Osteoblast (primary cell): ENCODE measurements at regions not wholly inside any gene's neighbourhood (a gene's known extent, or its start where the extent isn't known, plus 50 kb on each side); places are given as distances from the start of the nearest gene placed in this dataset.
A peak's percentile ranks its signal among the peaks of the same experiment; 100 is the strongest.

ENCODE experiments used
- DNase-seq: peaks from one replicate; pipeline ENCODE4 v3.0.0; 2011; ENCODE audit warnings: low spot score, mixed read lengths; ENCODE audit not compliant: insufficient read length; ENCODE audit errors: missing footprints
- H2AFZ ChIP-seq: 2 replicates; pipeline ENCODE4 v1.6.0; 2011; ENCODE audit warnings: mild to moderate bottlenecking, low read length
- H3K27ac ChIP-seq: 2 replicates; pipeline ENCODE4 v1.5.1; 2011; ENCODE audit warnings: mild to moderate bottlenecking, low read depth, low read length, moderate library complexity
- H3K27me3 ChIP-seq: 2 replicates; pipeline ENCODE4 v1.6.0; 2012; ENCODE audit warnings: mild to moderate bottlenecking, control low read depth, inconsistent platforms, low read length, moderate library complexity; ENCODE audit not compliant: insufficient read depth
- H3K36me3 ChIP-seq: 2 replicates; pipeline ENCODE4 v1.5.1; 2011; ENCODE audit warnings: mild to moderate bottlenecking, low read length, control low read depth, moderate library complexity; ENCODE audit not compliant: insufficient read depth
- H3K4me1 ChIP-seq: 2 replicates; pipeline ENCODE4 v1.5.1; 2011; ENCODE audit warnings: mild to moderate bottlenecking, low read length, control low read depth, moderate library complexity; ENCODE audit not compliant: insufficient read depth
- H3K4me2 ChIP-seq: 2 replicates; pipeline ENCODE4 v1.6.0; 2011; ENCODE audit warnings: mild to moderate bottlenecking, low read length; ENCODE audit not compliant: insufficient read depth
- H3K4me3 ChIP-seq: fragments of 200-600 bp; sonication (generic); 3 replicates; pipeline ENCODE4 v1.5.1; 2012; ENCODE audit warnings: mild to moderate bottlenecking, low read length, inconsistent platforms; ENCODE audit not compliant: insufficient read depth
- H3K79me2 ChIP-seq: 2 replicates; pipeline ENCODE4 v1.6.0; 2012; ENCODE audit warnings: mild to moderate bottlenecking, low read length, control low read depth, inconsistent platforms; ENCODE audit not compliant: insufficient read depth
- H3K9me3 ChIP-seq: 2 replicates; pipeline ENCODE4 v1.5.1; 2011; ENCODE audit warnings: low read depth, low read length, control low read depth
- H4K20me1 ChIP-seq: 2 replicates; pipeline ENCODE4 v1.6.0; 2012; ENCODE audit warnings: mild to moderate bottlenecking, low read length, control low read depth; ENCODE audit not compliant: insufficient read depth
- TF ChIP-seq, protein P1 (sequence below): IDR thresholded peaks from 2 replicates; pipeline ENCODE4 v1.5.1; 2011; ENCODE audit warnings: mild to moderate bottlenecking, low read depth, low read length, moderate library complexity; ENCODE audit errors: extremely low read depth

DNA sequence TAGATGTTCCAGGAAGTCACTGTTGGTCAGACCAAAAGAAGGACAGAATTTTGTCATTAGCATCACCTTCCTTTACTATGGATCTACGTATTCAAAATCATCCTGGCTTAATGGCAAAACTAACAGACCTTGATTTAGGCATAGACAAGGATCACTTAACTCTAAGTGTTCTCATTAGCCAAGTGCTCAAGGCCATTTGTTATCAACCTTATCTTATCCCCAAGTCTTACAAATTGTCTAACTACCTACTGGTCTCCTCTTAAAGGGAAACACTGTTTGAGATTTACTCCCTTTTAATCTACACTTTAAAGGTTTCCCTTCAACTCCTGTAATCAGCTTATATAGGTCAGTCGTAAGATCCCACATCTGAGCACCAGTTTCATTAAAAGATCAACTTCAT, 1197.5 kb upstream of the C9orf72 start:
- TF ChIP-seq, protein P1, sequence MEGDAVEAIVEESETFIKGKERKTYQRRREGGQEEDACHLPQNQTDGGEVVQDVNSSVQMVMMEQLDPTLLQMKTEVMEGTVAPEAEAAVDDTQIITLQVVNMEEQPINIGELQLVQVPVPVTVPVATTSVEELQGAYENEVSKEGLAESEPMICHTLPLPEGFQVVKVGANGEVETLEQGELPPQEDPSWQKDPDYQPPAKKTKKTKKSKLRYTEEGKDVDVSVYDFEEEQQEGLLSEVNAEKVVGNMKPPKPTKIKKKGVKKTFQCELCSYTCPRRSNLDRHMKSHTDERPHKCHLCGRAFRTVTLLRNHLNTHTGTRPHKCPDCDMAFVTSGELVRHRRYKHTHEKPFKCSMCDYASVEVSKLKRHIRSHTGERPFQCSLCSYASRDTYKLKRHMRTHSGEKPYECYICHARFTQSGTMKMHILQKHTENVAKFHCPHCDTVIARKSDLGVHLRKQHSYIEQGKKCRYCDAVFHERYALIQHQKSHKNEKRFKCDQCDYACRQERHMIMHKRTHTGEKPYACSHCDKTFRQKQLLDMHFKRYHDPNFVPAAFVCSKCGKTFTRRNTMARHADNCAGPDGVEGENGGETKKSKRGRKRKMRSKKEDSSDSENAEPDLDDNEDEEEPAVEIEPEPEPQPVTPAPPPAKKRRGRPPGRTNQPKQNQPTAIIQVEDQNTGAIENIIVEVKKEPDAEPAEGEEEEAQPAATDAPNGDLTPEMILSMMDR: no peak
- Histone ChIP-seq H3K27ac (no peak overlapping the region), H4K20me1 (no peaks in the 10 kb centered on the region), H3K4me3 (no peak overlapping the region), H3K9me3 (no peaks in the 10 kb centered on the region), H2AFZ (no peak overlapping the region), H3K4me2 (no peak overlapping the region), H3K27me3 (no peaks in the 10 kb centered on the region), H3K4me1 (no peaks in the 10 kb centered on the region), H3K79me2 (no peaks in the 10 kb centered on the region), H3K36me3 (no peaks in the 10 kb centered on the region)
- DNase-seq: no peak

DNA sequence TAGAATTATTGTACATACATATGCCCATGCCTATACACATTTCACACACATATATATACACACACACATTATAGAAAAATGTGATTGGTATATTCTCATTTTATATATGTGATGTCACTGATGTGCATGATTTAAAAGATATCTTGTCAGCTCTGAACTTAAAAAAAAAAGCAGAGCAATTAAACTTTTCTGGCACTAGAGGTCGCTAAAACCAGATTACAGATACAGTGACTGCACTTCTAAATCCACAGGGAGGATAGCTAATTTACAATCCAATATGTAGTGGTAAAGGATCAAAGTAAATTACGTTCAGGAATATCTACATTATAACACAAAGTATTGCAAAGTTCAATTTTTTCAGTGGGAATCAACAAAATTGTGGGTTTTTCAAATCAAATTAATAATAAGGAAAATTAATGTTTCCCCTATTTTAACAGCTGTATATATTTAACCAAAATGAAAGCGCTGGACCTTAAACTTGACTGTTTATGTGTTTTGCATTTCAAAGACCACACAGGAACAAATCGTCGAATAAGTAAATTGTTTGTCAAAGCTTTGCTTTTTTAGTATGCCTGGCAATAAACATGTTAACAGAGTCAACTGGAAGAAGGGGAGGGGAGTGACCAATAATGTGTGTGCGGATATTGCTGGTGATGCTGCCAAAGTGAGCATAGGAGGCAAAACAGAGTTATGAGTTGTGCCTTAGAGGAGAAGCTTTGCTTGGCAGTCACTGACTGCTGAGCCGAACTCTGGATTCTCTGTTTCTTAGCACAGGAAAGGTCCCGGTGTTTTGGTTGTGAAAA, 1201.4 kb upstream of the C9orf72 start:
- H3K4me3 ChIP-seq: no peak overlapping the region
- no peaks in the 10 kb centered on the region for H3K4me1 ChIP-seq
- H3K27ac ChIP-seq: no peak overlapping the region
- TF ChIP-seq, protein P1: peak; percentile 31
- no peaks in the 10 kb centered on the region for H3K79me2 ChIP-seq
- H3K4me2 ChIP-seq: no peak overlapping the region
- no peaks in the 10 kb centered on the region for H3K36me3 ChIP-seq
- no peaks in the 10 kb centered on the region for H3K9me3 ChIP-seq
- no peak overlapping the region for H2AFZ ChIP-seq
- no peaks in the 10 kb centered on the region for H4K20me1 ChIP-seq
- DNase-seq: peak; percentile 9
- H3K27me3 ChIP-seq: no peaks in the 10 kb centered on the region

DNA sequence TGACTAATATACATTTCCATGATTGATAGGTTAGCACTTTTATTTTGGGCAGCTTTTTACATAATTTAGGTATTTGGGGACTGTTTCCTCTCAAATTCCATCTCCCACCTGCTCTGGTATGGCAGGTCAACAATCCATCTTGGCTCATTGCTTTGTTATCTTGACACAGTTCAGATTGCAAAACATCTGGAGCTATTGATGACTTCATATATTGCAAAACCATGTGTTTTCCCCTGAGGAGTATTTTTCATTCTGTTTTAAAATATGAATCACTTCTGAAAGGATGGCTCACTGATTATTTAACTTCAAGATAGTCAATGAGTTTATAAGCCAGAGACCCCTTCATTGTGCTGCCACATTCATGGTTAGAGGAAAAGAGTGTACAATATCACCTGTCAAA, 1206.0 kb upstream of the C9orf72 start:
- TF ChIP-seq, protein P1: no peak
- Histone ChIP-seq H2AFZ (no peak overlapping the region), H3K79me2 (no peaks in the 10 kb centered on the region), H3K36me3 (no peaks in the 10 kb centered on the region), H3K4me2 (no peak overlapping the region), H3K27me3 (no peaks in the 10 kb centered on the region), H4K20me1 (no peaks in the 10 kb centered on the region), H3K9me3 (no peaks in the 10 kb centered on the region), H3K4me1 (no peaks in the 10 kb centered on the region), H3K4me3 (no peak overlapping the region), H3K27ac (no peak overlapping the region)
- DNase-seq: no peak

DNA sequence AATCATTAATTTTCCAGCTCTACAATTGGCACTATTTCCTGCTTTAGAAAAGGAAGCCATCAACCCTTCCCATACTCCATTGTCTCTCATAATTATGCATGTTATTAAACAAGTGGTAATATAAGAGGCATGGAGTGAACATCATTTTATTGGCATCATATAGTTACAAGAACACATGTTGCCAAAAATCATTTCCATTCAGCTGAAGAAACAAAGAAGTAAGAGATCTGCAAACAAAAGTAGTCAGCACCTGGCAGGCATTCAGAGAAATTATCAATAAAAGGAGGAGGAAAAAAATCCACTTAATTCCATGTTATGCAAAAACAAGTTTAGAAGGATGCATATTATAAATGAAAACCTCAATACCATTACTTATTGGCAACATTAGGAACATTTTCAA, 1208.2 kb upstream of the C9orf72 start:
- no peak for DNase-seq
- no peaks in the 10 kb centered on the region for H3K36me3 ChIP-seq
- no peaks in the 10 kb centered on the region for H3K27me3 ChIP-seq
- no peaks in the 10 kb centered on the region for H4K20me1 ChIP-seq
- no peak overlapping the region for H2AFZ ChIP-seq
- H3K4me2 ChIP-seq: no peak overlapping the region
- no peaks in the 10 kb centered on the region for H3K79me2 ChIP-seq
- H3K4me3 ChIP-seq: no peak overlapping the region
- no peaks in the 10 kb centered on the region for H3K4me1 ChIP-seq
- TF ChIP-seq, protein P1: no peak
- H3K9me3 ChIP-seq: no peaks in the 10 kb centered on the region
- no peak overlapping the region for H3K27ac ChIP-seq
